Karpas-422 (cell line): ENCODE measurements at regions not wholly inside any gene's neighbourhood (a gene's known extent, or its start where the extent isn't known, plus 50 kb on each side); places are given as distances from the start of the nearest gene placed in this dataset.
A peak's percentile ranks its signal among the peaks of the same experiment; 100 is the strongest.
"Not testable (repeated sequence)": the region's sequence is repeated elsewhere in the genome, so short reads cannot be mapped to it uniquely, and the experiment has no call there.

Experiments
- DNase-seq: peaks from one replicate; pipeline ENCODE4 v3.0.0-alpha.2; 2015
- H2AFZ ChIP-seq: fragments of 200-600 bp; sonication (generic); 2 replicates; pipeline ENCODE4 v1.6.1; 2014; ENCODE audit warnings: antibody characterized with exemption, low read length, mixed read lengths
- H3K27ac ChIP-seq: fragments of 200-600 bp; sonication (generic); 2 replicates; pipeline ENCODE4 v1.5.1; 2014; ENCODE audit warnings: mild to moderate bottlenecking, low read length, moderate library complexity
- H3K27me3 ChIP-seq: fragments of 200-600 bp; sonication (generic); 2 replicates; pipeline ENCODE4 v1.6.1; 2014; ENCODE audit warnings: low read length, mixed read lengths
- H3K36me3 ChIP-seq: fragments of 200-600 bp; sonication (generic); 2 replicates; pipeline ENCODE4 v1.6.1; 2014; ENCODE audit warnings: low read length, mixed read lengths; ENCODE audit not compliant: insufficient read depth
- H3K4me1 ChIP-seq: fragments of 200-600 bp; sonication (generic); 2 replicates; pipeline ENCODE4 v1.6.1; 2014; ENCODE audit warnings: mild to moderate bottlenecking, low read length, mixed read lengths
- H3K4me2 ChIP-seq: fragments of 200-600 bp; sonication (generic); 2 replicates; pipeline ENCODE4 v1.6.1; 2014; ENCODE audit warnings: low read length, low read depth, mild to moderate bottlenecking; ENCODE audit not compliant: poor library complexity, severe bottlenecking
- H3K4me3 ChIP-seq: fragments of 200-600 bp; sonication (generic); 2 replicates; pipeline ENCODE4 v1.5.1; 2014; ENCODE audit warnings: mild to moderate bottlenecking, antibody characterized with exemption, low read length, mixed read lengths
- H3K79me2 ChIP-seq: fragments of 200-600 bp; sonication (generic); 2 replicates; pipeline ENCODE4 v1.6.1; 2014; ENCODE audit warnings: mild to moderate bottlenecking, low read length, mixed read lengths
- H3K9ac ChIP-seq: fragments of 200-600 bp; sonication (generic); 2 replicates; pipeline ENCODE4 v1.6.0; 2014; ENCODE audit warnings: low read length
- H3K9me2 ChIP-seq: fragments of 200-600 bp; sonication (generic), shearing (Covaris generic); replicated peaks from 2 replicates; pipeline ENCODE4 v1.6.0; 2014; ENCODE audit warnings: mild to moderate bottlenecking, low read length, moderate library complexity; ENCODE audit not compliant: insufficient read depth
- H3K9me3 ChIP-seq: fragments of 300-700, 200-600 bp; sonication (generic); 2 replicates; pipeline ENCODE4 v1.6.1; 2014; ENCODE audit warnings: low read length, mixed read lengths
- H4K20me1 ChIP-seq: fragments of 200-600 bp; sonication (generic); 2 replicates; pipeline ENCODE4 v1.6.1; 2014; ENCODE audit warnings: mild to moderate bottlenecking, antibody characterized with exemption, low read length, low read depth; ENCODE audit not compliant: insufficient read depth

DNA sequence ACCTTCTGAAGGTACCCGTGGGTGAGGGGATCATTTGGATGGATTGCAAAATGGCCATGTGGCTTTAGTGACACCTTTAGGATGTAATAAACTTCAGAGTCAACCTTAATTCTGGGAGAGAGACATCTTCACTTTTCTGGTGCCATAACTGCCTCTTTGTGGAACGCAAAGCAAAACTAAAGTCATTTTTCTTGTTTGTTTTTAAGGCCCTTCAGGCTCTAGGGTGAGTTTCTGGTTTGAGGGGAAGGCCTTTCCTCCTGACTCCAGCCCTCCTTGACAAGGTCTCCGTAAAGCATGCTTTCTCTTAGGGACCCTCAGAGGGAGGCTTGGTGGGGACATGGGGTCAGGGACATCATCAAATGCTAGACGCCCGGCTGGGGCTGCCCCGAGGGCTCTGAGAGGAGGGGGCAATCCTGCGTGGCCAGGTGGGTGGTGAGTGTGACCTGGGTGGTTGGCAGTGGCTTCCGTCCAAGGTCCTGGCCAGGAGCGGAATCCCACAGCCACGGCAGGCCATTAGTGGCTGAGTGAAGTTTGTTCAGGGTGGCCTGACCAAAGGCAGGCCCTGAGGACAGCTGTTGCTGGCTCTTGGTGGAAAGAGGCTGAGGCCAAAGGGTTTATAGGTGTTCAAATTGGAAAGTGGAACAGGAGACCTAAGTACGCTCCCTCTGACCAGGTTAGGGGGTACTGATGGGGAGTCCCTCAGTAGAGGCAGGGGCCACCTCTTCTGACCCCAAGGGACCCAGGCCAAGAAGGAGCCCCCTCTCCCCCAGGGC is 112.2 kb downstream of the METRNL start:
- no peak overlapping the region for H3K4me2 ChIP-seq

DNA sequence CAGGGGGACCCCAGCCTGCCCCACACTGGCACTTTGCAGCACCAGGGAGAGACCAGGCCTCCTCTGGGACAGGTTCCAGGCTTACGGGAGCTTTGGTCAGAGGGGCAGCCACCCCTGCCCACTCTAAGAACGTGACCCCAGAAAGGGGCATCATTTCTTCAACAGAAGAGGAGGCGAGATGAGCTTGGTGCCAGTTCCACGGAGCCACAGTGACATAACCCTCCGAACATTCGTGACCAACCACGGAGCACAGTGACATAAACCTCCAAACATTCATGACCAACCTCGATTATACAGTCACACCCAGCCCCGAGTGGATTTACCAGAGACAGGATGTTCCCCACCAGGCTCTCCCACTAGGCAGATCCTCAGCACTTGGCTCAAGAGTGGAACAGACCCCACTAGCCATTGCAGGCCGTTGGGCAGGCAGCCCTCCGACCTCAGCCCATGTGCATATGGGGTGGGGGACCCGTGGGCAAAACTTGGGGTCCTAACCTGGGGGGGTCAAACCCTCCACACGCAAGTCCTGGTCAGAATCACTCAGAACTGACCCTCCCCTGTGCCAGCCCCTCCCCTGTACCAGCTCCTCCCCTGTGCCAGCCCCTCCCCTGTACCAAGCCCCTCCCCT is 112.9 kb downstream of the METRNL start:
- DNase-seq, result no peak
- H3K4me1 ChIP-seq, result peaks cover 14% of the 10 kb centered on the region
- no peak overlapping the region for H3K27ac ChIP-seq
- no peak overlapping the region for H3K4me2 ChIP-seq
- no peaks in the 10 kb centered on the region for H3K27me3 ChIP-seq
- H3K4me3 ChIP-seq, result no peak overlapping the region
- H3K9ac ChIP-seq, result no peak overlapping the region
- H3K9me2 ChIP-seq, result no peaks in the 10 kb centered on the region
- no peaks in the 10 kb centered on the region for H3K36me3 ChIP-seq
- H2AFZ ChIP-seq, result no peak overlapping the region
- no peaks in the 10 kb centered on the region for H3K79me2 ChIP-seq
- H3K9me3 ChIP-seq, result no peaks in the 10 kb centered on the region
- H4K20me1 ChIP-seq, result no peaks in the 10 kb centered on the region

More for the DNA sequence above, 112.2 kb downstream of the METRNL start:
- Histone ChIP-seq H3K27me3 (no peaks in the 10 kb centered on the region), H3K27ac (no peak overlapping the region), H3K4me3 (no peak overlapping the region), H3K79me2 (no peaks in the 10 kb centered on the region), H3K36me3 (no peaks in the 10 kb centered on the region), H4K20me1 (no peaks in the 10 kb centered on the region), H3K4me1 (peaks cover 14% of the 10 kb centered on the region), H3K9me3 (no peaks in the 10 kb centered on the region), H3K9ac (no peak overlapping the region), H2AFZ (no peak overlapping the region), H3K9me2 (no peaks in the 10 kb centered on the region)
- no peak for DNase-seq

DNA sequence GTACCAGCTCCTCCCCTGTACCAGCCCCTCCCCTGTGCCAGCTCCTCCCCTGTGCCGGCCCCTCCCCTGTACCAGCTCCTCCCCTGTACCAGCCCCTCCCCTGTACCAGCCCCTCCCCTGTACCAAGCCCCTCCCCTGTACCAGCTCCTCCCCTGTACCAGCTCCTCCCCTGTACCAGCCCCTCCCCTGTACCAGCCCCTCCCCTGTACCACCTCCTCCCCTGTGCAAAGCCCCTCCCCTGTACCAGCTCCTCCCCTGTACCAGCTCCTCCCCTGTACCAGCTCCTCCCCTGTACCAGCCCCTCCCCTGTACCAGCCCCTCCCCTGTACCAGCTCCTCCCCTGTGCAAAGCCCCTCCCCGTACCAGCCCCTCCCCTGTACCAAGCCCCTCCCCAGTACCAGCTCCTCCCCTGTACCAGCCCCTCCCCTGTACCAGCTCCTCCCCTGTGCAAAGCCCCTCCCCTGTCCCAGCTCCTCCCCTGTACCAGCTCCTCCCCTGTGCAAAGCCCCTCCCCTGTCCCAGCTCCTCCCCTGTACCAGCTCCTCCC is 113.5 kb downstream of the METRNL start:
- H3K9ac ChIP-seq, H3K4me2 ChIP-seq, H3K9me2 ChIP-seq, H3K79me2 ChIP-seq, H3K9me3 ChIP-seq, H2AFZ ChIP-seq, H3K4me3 ChIP-seq, H3K27ac ChIP-seq, H3K36me3 ChIP-seq, H3K27me3 ChIP-seq, H4K20me1 ChIP-seq: not testable (repeated sequence)
- peaks cover 13% of the 10 kb centered on the region for H3K4me1 ChIP-seq
- DNase-seq, result peak; percentile 44

DNA sequence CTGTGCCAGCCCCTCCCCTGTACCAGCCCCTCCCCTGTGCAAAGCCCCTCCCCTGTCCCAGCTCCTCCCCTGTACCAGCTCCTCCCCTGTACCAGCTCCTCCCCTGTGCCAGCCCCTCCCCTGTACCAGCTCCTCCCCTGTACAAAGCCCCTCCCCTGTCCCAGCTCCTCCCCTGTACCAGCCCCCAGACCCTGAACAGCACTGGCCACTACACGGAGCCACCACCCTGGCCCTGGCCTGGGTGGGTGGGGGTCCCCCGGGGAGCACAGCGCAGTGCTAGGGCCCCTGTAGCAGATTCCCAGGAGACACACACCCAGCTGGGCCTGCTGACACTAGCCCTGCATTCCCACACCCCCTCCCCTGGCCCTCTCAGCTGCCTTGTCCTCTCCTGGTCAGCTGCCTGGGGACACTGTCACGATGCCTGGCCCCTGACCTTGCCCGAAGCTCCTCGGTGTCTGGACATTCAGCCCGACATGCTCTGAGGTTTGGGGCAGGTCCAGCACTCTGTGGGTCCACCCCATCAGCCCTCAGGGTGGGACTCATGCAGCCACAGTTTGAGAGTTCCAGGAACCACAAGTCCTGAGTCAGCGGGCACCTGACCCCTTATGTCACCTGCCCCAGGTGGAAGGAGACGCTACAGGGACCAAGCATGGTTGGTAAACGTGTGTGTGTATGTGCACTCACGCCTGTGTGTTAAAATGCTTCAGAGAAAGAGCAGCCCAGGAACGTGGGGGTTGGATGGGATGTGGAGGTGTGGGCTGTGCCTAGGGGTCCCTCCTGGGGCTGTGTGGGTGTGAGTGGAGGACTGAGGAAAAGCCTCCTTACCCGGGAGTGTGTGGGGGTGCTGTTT is 114.2 kb downstream of the METRNL start:
- DNase-seq, result peak; percentile 65
- Histone ChIP-seq H3K4me1 (peaks cover 7% of the 10 kb centered on the region), H3K9me3 (no peaks in the 10 kb centered on the region), H4K20me1 (no peaks in the 10 kb centered on the region), H3K27me3 (no peaks in the 10 kb centered on the region), H3K27ac (no peak overlapping the region), H3K36me3 (no peaks in the 10 kb centered on the region), H3K79me2 (no peaks in the 10 kb centered on the region), H3K9me2 (no peaks in the 10 kb centered on the region), H3K4me3 (no peak overlapping the region), H3K4me2 (no peak overlapping the region), H3K9ac (no peak overlapping the region), H2AFZ (no peak overlapping the region)

DNA sequence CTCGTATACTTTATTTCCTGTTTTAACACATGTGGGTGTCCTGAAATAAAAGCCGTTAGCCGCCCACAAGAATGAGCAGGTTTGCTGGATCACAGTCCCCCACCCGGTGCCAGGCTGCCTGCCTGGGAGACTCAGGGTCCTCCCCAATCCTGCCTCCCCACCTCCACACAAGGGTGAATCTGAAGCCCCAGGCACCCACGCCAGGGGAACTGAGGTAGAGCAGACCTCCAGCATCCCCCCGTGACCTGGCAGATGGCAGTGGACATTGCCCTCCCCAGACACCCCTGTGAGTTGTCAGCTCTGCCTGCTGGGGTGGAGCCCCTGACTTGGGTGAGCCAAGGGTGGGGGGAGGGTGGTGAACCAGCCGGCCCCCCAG is 114.8 kb downstream of the METRNL start:
- Histone ChIP-seq H3K9ac (no peak overlapping the region), H3K27me3 (no peaks in the 10 kb centered on the region), H3K4me3 (no peak overlapping the region), H3K9me2 (no peaks in the 10 kb centered on the region), H3K79me2 (no peaks in the 10 kb centered on the region), H3K9me3 (no peaks in the 10 kb centered on the region), H4K20me1 (no peaks in the 10 kb centered on the region), H3K27ac (no peak overlapping the region), H2AFZ (no peak overlapping the region), H3K4me1 (peaks cover 7% of the 10 kb centered on the region), H3K4me2 (no peak overlapping the region), H3K36me3 (no peaks in the 10 kb centered on the region)
- no peak for DNase-seq

DNA sequence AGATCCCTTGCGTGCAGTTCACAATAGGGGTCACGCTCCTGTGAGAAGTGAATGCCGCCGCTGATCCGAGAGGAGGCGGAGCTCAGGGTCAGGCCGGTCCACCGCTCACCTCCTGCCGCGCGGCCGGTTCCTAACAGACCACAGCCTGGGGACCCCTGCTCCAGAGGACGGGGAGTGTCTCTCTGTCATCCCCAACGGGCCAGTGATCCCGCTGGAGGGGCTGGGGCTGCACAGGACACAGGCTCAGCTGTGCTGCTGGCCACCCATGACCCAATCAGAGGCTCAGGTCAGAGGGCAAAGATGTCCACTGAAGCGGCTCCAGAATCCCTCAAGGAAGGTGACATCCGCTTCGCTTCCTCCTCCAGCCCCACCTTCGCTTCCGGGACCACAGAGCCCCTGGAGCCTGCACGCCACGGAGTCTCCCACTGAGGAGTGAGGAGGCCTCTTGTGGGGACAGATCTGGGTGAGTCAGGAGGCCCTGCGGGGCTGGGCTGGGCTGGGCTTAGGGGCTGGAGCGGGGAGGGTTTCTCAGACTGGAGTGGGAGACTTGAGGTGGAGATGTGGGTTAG is 115.4 kb downstream of the METRNL start:
- H4K20me1 ChIP-seq, result no peaks in the 10 kb centered on the region
- H3K9me3 ChIP-seq, result no peaks in the 10 kb centered on the region
- no peak overlapping the region for H3K27ac ChIP-seq
- H2AFZ ChIP-seq, result no peak overlapping the region
- H3K4me2 ChIP-seq, result no peak overlapping the region
- no peaks in the 10 kb centered on the region for H3K36me3 ChIP-seq
- H3K4me1 ChIP-seq, result peaks cover 14% of the 10 kb centered on the region
- no peaks in the 10 kb centered on the region for H3K79me2 ChIP-seq
- H3K27me3 ChIP-seq, result no peaks in the 10 kb centered on the region
- H3K9me2 ChIP-seq, result no peaks in the 10 kb centered on the region
- H3K4me3 ChIP-seq, result no peak overlapping the region
- DNase-seq, result no peak
- no peak overlapping the region for H3K9ac ChIP-seq

DNA sequence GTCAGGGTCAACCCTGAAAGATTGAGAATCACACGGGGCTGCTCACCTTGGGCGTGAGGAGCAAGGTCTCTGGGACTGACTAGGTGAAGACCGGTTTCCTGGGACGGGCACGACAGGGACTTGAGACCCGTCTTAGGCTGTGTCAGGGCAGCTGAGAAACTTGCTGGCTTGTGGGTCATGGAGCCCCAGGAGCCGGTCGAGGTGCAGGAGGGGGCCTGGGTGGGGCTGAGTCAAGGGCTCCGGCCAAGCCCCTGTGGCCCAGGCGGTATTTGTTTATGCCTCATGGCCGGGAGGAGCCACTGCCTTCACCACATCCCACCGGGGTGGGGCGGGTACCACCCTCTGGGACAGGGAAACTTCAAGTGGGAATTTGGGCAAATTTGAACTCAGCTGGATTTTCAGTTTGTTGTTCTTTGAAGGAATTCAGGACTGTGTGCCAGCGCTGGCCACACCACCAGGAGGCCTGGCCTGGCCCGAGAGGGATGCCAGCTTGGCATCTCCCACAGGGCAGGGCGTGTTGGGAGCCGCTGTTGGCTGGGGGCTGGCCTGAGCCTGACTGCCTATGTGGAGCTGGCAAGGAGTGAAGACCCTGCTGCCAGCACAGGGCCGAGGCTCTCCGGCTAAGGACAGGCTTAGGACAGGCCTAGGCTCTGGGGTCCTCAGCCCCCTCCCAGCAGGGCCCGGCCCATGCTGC is 116.1 kb downstream of the METRNL start:
- Histone ChIP-seq H3K27ac (no peak overlapping the region), H2AFZ (no peak overlapping the region), H3K4me1 (peaks cover 17% of the 10 kb centered on the region), H4K20me1 (no peaks in the 10 kb centered on the region), H3K27me3 (no peaks in the 10 kb centered on the region), H3K9ac (no peak overlapping the region), H3K4me3 (no peak overlapping the region), H3K36me3 (no peaks in the 10 kb centered on the region), H3K4me2 (no peak overlapping the region), H3K79me2 (no peaks in the 10 kb centered on the region), H3K9me3 (no peaks in the 10 kb centered on the region), H3K9me2 (no peaks in the 10 kb centered on the region)
- no peak for DNase-seq
